ENCODE measurements at regions not wholly inside any gene's neighbourhood (a gene's known extent, or its start where the extent isn't known, plus 50 kb on each side); places are given as distances from the start of the nearest gene placed in this dataset.

DNA sequence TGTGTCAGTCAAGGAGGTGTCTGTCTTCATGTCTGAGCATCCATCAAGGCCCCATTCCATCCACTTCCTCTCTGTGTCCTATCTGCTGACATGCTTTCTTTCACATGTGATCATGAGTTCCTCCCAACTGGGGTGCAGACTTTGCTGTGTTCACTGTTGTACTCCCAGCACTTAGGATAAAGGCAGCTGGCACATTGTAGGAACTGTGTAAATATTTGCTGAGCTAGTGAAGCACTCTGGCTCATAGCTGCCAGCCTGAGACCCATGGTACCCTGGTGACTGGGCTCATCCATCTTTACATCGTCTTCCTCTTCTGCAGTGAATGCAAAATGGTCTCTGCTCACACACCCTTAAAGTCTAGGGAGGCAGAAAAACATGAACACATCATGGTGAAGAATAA lies 242.2 kb upstream of the IGFBP3 start (continued):
- TF ChIP-seq ZZZ3 (IDR thresholded peaks at IDR 0.05; ENCODE audit: control insufficient read depth, insufficient read length, low read depth) (no peak), CREM (IDR thresholded peaks at IDR 0.05; ENCODE audit: low read depth) (no peak), YY1 (IDR thresholded peaks at IDR 0.05; ENCODE audit: low read depth, low read length) (no peak), RCOR1 (conservative IDR thresholded peaks at IDR 0.05; ENCODE audit: low read depth, low read length) (no peak), MYC (IDR thresholded peaks at IDR 0.05; ENCODE audit: insufficient read depth, insufficient read length, insufficient replicate concordance, low read length, severe bottlenecking) (no peak), ATF2 (IDR thresholded peaks at IDR 0.05; ENCODE audit: low read length) (no peak)
- TF ChIP-seq, protein P1, sequence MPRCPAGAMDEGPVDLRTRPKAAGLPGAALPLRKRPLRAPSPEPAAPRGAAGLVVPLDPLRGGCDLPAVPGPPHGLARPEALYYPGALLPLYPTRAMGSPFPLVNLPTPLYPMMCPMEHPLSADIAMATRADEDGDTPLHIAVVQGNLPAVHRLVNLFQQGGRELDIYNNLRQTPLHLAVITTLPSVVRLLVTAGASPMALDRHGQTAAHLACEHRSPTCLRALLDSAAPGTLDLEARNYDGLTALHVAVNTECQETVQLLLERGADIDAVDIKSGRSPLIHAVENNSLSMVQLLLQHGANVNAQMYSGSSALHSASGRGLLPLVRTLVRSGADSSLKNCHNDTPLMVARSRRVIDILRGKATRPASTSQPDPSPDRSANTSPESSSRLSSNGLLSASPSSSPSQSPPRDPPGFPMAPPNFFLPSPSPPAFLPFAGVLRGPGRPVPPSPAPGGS (IDR thresholded peaks at IDR 0.05; ENCODE audit: borderline replicate concordance, insufficient read depth, low read depth, low read length, poor library complexity, severe bottlenecking): no peak

- POLR2A ChIA-PET: no interaction called here
- no peaks in the 10 kb centered on the region; the same call in 2 of the 3 replicates for H3K9me3 ChIP-seq (replicated peaks; ENCODE audit: control insufficient read depth, insufficient read depth, low read length)
- ATAC-seq (no peak), DNase-seq (ENCODE audit: low read depth, low spot score) (no peak), FAIRE-seq (no peak)
- H3K4me2 ChIP-seq (ENCODE audit: control insufficient read depth, insufficient read depth): no peak overlapping the region
- BruUV-seq (replicated peaks): no TSS peak
- in situ Hi-C loops (cut with MboI): no loop called here
- SMC1A ChIA-PET (ENCODE audit: uncharacterized antibody, unreplicated experiment): interaction anchor here (1.1 kb wide), 1 partner anchor 94 kb away, joined by 3 read pairs; no protein-coding TSS in a partner anchor
- no peak overlapping the region for H3K4me3 ChIP-seq
- intact Hi-C loops (cut with micrococcal nuclease; ENCODE audit: unreplicated experiment): no loop called here
- H3K9ac ChIP-seq (ENCODE audit: control insufficient read depth, insufficient read depth, low read length): no peak overlapping the region
- no peaks in the 10 kb centered on the region for H3K36me3 ChIP-seq (ENCODE audit: control insufficient read depth in 2 of 2, insufficient read depth in 2 of 2, low read length in 1 of 2)
- RAD21 ChIA-PET (ENCODE audit: unreplicated experiment): interaction anchor here (1.8 kb wide), 1 partner anchor 23 kb away, joined by 7 read pairs; no protein-coding TSS in a partner anchor
- no peak overlapping the region for H2AFZ ChIP-seq (ENCODE audit: control insufficient read depth, low read depth, low read length)
- H3K27me3 ChIP-seq (replicated peaks in 1 of 2; ENCODE audit: control insufficient read depth in 2 of 2, insufficient read depth in 2 of 2, low read length in 1 of 2): no peaks in the 10 kb centered on the region
- 55% methylated on average over 3 of the region's 3 CpGs for whole genome bisulfite sequencing (ENCODE audit: insufficient coverage, insufficient replicate concordance, low lambda C conversion rate, missing lambda C conversion rate)
- no peaks in the 10 kb centered on the region for H4K20me1 ChIP-seq (ENCODE audit: control insufficient read depth, insufficient read depth)
- no peaks in the 10 kb centered on the region for H3K79me2 ChIP-seq (ENCODE audit: control insufficient read depth, insufficient read depth, low read length)
- CTCF ChIA-PET: interaction anchor here (1.1 kb wide), 1 partner anchor 115 kb away, joined by 3 read pairs; no protein-coding TSS in a partner anchor
- no peak overlapping the region for H3K27ac ChIP-seq (ENCODE audit: control insufficient read depth, insufficient read depth)
- H3K4me1 ChIP-seq (ENCODE audit: control insufficient read depth, insufficient read depth, low read length): no peaks in the 10 kb centered on the region
- TF ChIP-seq SKIL (IDR thresholded peaks at IDR 0.05; ENCODE audit: low read depth, poor library complexity, severe bottlenecking): no peak
- TF ChIP-seq, protein P2, sequence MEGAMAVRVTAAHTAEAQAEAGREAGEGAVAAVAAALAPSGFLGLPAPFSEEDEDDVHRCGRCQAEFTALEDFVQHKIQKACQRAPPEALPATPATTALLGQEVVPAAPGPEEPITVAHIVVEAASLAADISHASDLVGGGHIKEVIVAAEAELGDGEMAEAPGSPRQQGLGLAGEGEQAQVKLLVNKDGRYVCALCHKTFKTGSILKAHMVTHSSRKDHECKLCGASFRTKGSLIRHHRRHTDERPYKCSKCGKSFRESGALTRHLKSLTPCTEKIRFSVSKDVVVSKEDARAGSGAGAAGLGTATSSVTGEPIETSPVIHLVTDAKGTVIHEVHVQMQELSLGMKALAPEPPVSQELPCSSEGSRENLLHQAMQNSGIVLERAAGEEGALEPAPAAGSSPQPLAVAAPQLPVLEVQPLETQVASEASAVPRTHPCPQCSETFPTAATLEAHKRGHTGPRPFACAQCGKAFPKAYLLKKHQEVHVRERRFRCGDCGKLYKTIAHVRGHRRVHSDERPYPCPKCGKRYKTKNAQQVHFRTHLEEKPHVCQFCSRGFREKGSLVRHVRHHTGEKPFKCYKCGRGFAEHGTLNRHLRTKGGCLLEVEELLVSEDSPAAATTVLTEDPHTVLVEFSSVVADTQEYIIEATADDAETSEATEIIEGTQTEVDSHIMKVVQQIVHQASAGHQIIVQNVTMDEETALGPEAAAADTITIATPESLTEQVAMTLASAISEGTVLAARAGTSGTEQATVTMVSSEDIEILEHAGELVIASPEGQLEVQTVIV (IDR thresholded peaks at IDR 0.05; ENCODE audit: borderline replicate concordance, partially characterized antibody): no peak
- TF ChIP-seq E2F8 (IDR thresholded peaks at IDR 0.05; ENCODE audit: low read depth, partially characterized antibody): no peak
- TF ChIP-seq CHD1 (IDR thresholded peaks at IDR 0.05; ENCODE audit: low read depth, low read length): no peak
- TF ChIP-seq ZBED1 (IDR thresholded peaks at IDR 0.05; ENCODE audit: borderline replicate concordance): no peak
Observed at GRCh38 chr7:46162609-46163008, 241.5 kb upstream of the IGFBP3 start.
